ENCODE measurements at regions not wholly inside any gene's neighbourhood (a gene's known extent, or its start where the extent isn't known, plus 50 kb on each side); places are given as distances from the start of the nearest gene placed in this dataset.

DNA sequence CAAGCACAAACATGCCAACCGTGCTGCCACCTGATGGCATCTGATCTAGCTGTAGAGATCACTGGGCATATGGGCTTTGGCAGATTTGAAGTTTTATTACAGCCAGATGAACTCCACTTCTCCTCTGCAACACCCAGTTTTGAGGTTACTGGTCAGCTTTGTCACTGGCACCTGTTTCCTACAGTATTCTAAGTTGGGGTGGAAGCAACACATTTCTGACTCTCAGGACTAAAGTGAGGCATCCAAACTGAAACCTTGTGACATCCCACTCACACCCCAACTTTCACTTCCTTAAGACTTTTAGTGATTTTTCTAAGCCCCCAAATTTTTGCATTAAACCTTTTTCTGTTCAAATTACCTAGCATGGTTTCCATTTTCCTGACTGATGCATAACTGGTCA lies 115.1 kb upstream of the PCDH18 start:
- Histone ChIP-seq H3K9me3 (replicated peaks; ENCODE audit: control insufficient read depth, low read depth, low read length) (no peaks in the 10 kb centered on the region), H3K4me3 (ENCODE audit: low read length) (no peak overlapping the region), H3K36me3 (ENCODE audit: control insufficient read depth, insufficient read depth, low read length) (no peaks in the 10 kb centered on the region), H3K27ac (ENCODE audit: low read length) (no peak overlapping the region), H3K27me3 (ENCODE audit: control insufficient read depth, insufficient read depth, low read length) (no peaks in the 10 kb centered on the region), H3K4me1 (ENCODE audit: control insufficient read depth, insufficient read depth, low read length) (no peaks in the 10 kb centered on the region)
- WGBS (ENCODE audit: insufficient coverage), result no CpG with 5 or more reads among the region's 1 CpG
- no peak for DNase-seq

DNA sequence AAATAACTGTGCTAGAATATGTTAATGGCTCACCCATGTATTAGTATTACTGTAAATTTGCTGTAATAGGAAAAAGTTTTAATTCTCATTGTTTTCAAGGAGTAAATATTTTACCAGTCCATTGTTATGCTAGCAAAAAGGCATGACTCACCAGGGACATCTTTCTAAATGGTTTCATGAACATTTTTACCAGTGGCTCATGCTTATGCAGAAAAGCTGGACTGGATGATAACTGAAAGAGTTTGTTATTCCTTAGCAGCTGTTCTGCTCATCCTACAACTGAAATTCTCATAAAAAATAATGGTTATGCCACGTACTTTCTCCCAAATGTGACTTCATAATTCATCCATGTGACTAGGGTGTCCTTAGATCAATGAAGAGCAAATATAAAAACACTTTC lies 111.9 kb upstream of the PCDH18 start:
- H3K4me1 ChIP-seq (ENCODE audit: control insufficient read depth, insufficient read depth, low read length), result no peaks in the 10 kb centered on the region
- H3K36me3 ChIP-seq (ENCODE audit: control insufficient read depth, insufficient read depth, low read length), result no peaks in the 10 kb centered on the region
- no peak overlapping the region for H3K27ac ChIP-seq (ENCODE audit: low read length)
- no CpG with 5 or more reads among the region's 1 CpG for WGBS (ENCODE audit: insufficient coverage)
- H3K4me3 ChIP-seq (ENCODE audit: low read length), result no peak overlapping the region
- no peaks in the 10 kb centered on the region for H3K27me3 ChIP-seq (ENCODE audit: control insufficient read depth, insufficient read depth, low read length)
- peak; percentile 49 for DNase-seq
- no peaks in the 10 kb centered on the region for H3K9me3 ChIP-seq (replicated peaks; ENCODE audit: control insufficient read depth, low read depth, low read length)

GRCh38 chr4:137641544-137641943 lies 109.2 kb upstream of the PCDH18 start:
- Histone ChIP-seq H3K36me3 (ENCODE audit: control insufficient read depth, insufficient read depth, low read length) (no peaks in the 10 kb centered on the region), H3K27ac (ENCODE audit: low read length) (peak overlapping the region; percentile 9), H3K4me3 (ENCODE audit: low read length) (no peak overlapping the region), H3K4me1 (ENCODE audit: control insufficient read depth, insufficient read depth, low read length) (no peaks in the 10 kb centered on the region), H3K9me3 (replicated peaks; ENCODE audit: control insufficient read depth, low read depth, low read length) (no peaks in the 10 kb centered on the region), H3K27me3 (ENCODE audit: control insufficient read depth, insufficient read depth, low read length) (no peaks in the 10 kb centered on the region)
- DNase-seq, result peak; percentile 79
- WGBS (ENCODE audit: insufficient coverage), result no CpG with 5 or more reads among the region's 3 CpGs

DNA sequence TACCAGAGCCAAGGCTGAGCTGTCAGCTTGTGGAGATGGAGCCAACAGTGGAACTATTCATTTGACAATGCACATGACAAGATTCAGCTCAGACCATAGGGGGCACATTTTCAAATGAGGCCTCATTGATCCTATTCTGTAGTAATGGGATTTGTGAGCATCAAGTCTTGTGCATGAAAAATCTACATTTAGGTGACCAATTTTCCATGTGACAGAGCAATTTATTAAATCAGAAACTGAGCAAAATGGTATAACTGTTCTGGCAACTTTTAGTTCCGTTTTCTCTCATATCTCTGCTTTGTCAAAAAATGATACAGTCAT lies 108.5 kb upstream of the PCDH18 start:
- Histone ChIP-seq H3K36me3 (ENCODE audit: control insufficient read depth, insufficient read depth, low read length) (no peaks in the 10 kb centered on the region), H3K4me3 (ENCODE audit: low read length) (no peak overlapping the region), H3K27ac (ENCODE audit: low read length) (no peak overlapping the region), H3K27me3 (ENCODE audit: control insufficient read depth, insufficient read depth, low read length) (no peaks in the 10 kb centered on the region), H3K9me3 (replicated peaks; ENCODE audit: control insufficient read depth, low read depth, low read length) (no peaks in the 10 kb centered on the region), H3K4me1 (ENCODE audit: control insufficient read depth, insufficient read depth, low read length) (no peaks in the 10 kb centered on the region)
- DNase-seq, result no peak
- no CpG with 5 or more reads among the region's 1 CpG for WGBS (ENCODE audit: insufficient coverage)

DNA sequence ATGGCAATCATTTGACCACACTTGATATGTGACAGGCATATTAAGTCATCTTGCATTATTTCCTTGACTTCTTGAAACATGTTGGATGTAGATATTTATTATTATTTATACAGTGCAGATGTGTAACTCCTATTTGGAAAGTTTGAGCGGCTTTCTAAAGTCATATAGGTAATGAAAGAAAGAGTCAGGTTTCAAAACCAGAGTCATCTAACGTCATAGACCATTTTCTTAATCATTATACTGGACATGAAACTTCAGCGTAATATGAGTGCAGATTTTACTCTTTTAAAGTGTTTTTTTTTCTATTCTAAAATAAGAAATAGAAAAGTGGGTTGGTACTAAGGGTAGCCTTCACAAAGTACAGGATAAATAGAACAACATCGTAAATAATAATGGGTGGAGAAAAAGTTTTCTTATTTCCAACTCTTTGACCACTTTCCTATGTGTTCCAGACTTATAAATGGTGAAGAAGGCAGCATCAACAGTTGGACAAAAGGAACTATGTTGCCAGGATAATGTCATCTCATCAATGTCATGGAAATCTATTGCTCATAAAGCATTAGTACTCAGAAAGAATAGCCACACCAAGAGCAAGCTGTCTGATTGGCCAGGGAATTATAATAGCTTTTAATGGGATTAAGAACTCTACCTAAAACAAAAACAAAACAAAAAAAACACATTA lies 108.0 kb upstream of the PCDH18 start:
- Histone ChIP-seq H3K36me3 (ENCODE audit: control insufficient read depth, insufficient read depth, low read length) (no peaks in the 10 kb centered on the region), H3K27ac (ENCODE audit: low read length) (no peak overlapping the region), H3K27me3 (ENCODE audit: control insufficient read depth, insufficient read depth, low read length) (no peaks in the 10 kb centered on the region), H3K4me3 (ENCODE audit: low read length) (no peak overlapping the region), H3K4me1 (ENCODE audit: control insufficient read depth, insufficient read depth, low read length) (no peaks in the 10 kb centered on the region), H3K9me3 (replicated peaks; ENCODE audit: control insufficient read depth, low read depth, low read length) (no peaks in the 10 kb centered on the region)
- DNase-seq, result no peak
- WGBS (ENCODE audit: insufficient coverage), result no CpG with 5 or more reads among the region's 4 CpGs

DNA sequence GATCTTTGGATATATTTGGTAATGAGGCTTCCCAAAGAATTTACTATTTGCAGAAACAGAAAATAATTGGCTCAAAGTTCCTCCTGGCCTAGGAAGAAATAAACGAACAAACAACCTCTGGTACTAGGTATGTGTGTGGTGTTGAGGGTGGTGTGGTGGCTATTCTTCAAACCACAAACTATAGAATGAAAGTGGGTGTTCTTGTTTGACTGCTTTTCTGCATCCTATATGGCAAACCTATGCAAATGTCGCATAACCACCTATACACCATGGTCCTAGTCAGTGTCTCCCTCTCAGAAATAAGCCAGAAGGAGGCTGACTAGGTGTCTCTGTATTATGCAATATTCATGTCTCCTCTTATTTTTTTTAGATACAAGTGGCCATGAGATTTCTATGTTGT lies 106.6 kb upstream of the PCDH18 start:
- Histone ChIP-seq H3K27me3 (ENCODE audit: control insufficient read depth, insufficient read depth, low read length) (no peaks in the 10 kb centered on the region), H3K27ac (ENCODE audit: low read length) (no peak overlapping the region), H3K36me3 (ENCODE audit: control insufficient read depth, insufficient read depth, low read length) (no peaks in the 10 kb centered on the region), H3K9me3 (replicated peaks; ENCODE audit: control insufficient read depth, low read depth, low read length) (no peaks in the 10 kb centered on the region), H3K4me3 (ENCODE audit: low read length) (no peak overlapping the region), H3K4me1 (ENCODE audit: control insufficient read depth, insufficient read depth, low read length) (no peaks in the 10 kb centered on the region)
- no peak for DNase-seq
- WGBS (ENCODE audit: insufficient coverage), result no CpG with 5 or more reads among the region's 2 CpGs

DNA sequence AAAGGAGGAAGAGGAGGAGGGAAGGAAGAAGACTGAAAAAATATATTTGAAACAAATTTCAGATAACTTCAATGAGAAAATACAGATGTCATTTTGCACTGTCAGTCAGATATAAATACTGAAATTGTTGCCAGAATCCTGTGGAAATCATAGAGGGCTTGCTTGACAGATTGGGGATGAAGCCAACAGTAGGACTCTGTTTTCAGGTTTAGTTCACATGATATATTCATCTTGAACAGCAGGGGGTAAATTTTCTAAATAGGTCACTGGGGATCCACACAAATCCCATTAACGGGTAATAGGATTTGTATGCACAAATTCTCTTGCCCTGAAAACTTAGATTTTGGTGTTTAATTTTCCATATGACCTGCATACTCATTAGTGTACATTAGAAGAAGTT lies 103.3 kb upstream of the PCDH18 start:
- WGBS (ENCODE audit: insufficient coverage), result no CpG with 5 or more reads among the region's 1 CpG
- Histone ChIP-seq H3K27me3 (ENCODE audit: control insufficient read depth, insufficient read depth, low read length) (no peaks in the 10 kb centered on the region), H3K4me3 (ENCODE audit: low read length) (no peak overlapping the region), H3K4me1 (ENCODE audit: control insufficient read depth, insufficient read depth, low read length) (no peaks in the 10 kb centered on the region), H3K36me3 (ENCODE audit: control insufficient read depth, insufficient read depth, low read length) (no peaks in the 10 kb centered on the region), H3K27ac (ENCODE audit: low read length) (no peak overlapping the region), H3K9me3 (replicated peaks; ENCODE audit: control insufficient read depth, low read depth, low read length) (no peaks in the 10 kb centered on the region)
- no peak for DNase-seq

DNA sequence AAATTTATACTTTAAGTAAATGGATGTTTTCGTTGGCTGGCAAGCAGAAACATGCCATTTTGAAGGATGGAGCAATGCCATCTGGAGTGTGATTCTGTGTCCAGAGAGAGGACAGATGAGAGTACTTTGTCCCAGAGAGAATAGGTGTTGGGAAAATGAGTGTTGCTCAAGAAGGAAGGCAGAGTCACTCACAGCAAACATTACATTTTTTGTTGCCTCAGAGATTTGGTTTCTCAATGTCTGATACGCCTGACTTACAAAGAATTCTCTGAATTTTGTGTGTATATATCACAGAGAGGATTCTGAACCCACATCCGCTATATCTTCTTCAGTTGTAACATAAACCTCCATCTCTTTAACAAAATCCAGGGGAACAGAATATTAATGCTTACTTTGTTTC lies 102.8 kb upstream of the PCDH18 start:
- H3K27ac ChIP-seq (ENCODE audit: low read length), result no peak overlapping the region
- H3K36me3 ChIP-seq (ENCODE audit: control insufficient read depth, insufficient read depth, low read length), result no peaks in the 10 kb centered on the region
- H3K27me3 ChIP-seq (ENCODE audit: control insufficient read depth, insufficient read depth, low read length), result no peaks in the 10 kb centered on the region
- DNase-seq, result no peak
- H3K9me3 ChIP-seq (replicated peaks; ENCODE audit: control insufficient read depth, low read depth, low read length), result no peaks in the 10 kb centered on the region
- no peaks in the 10 kb centered on the region for H3K4me1 ChIP-seq (ENCODE audit: control insufficient read depth, insufficient read depth, low read length)
- 62% methylated on average over 1 of the region's 3 CpGs for WGBS (ENCODE audit: insufficient coverage)
- H3K4me3 ChIP-seq (ENCODE audit: low read length), result no peak overlapping the region

DNA sequence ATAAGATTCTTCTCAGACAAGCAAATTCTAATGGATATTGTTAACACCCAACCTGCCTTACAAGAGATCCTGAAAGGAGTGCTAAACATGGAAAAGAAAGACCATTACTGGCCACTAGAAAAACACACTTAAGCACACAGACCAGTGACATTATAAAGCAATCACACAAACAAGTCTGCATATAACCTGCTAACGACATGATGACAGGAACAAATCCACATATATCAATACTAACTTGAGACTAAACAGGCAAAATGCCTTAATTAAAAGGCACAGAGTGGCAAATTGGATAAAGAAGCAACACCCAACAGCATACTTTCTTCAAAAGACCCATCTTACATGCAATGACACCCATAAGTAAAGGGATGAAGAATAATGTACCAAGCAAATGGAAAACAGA lies 100.5 kb upstream of the PCDH18 start:
- H3K4me1 ChIP-seq (ENCODE audit: control insufficient read depth, insufficient read depth, low read length), result no peaks in the 10 kb centered on the region
- H3K9me3 ChIP-seq (replicated peaks; ENCODE audit: control insufficient read depth, low read depth, low read length), result no peaks in the 10 kb centered on the region
- DNase-seq, result no peak
- H3K4me3 ChIP-seq (ENCODE audit: low read length), result no peak overlapping the region
- no peak overlapping the region for H3K27ac ChIP-seq (ENCODE audit: low read length)
- no peaks in the 10 kb centered on the region for H3K27me3 ChIP-seq (ENCODE audit: control insufficient read depth, insufficient read depth, low read length)
- H3K36me3 ChIP-seq (ENCODE audit: control insufficient read depth, insufficient read depth, low read length), result no peaks in the 10 kb centered on the region
- WGBS (ENCODE audit: insufficient coverage), result no CpG with 5 or more reads among the region's 1 CpG

DNA sequence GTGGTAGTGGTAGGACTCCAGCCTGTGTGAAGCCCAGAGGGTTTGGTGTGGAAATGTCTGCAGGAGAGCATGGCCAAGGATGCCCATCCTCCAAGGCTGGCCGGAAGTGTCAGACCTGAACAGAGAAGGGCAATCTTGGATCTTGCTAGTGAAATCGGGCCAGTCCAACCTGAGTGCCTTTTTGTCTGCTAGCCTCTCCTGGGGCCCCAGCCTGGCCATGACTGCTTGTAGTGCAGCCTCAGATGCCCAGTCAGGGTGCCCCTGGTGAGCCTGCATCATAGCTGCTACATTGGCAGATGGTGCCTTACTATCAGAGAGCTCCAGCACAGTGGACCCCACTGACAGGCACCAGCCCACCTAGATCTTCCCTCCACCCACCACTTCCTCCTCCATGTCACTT lies 99.3 kb upstream of the PCDH18 start:
- H3K36me3 ChIP-seq (ENCODE audit: control insufficient read depth, insufficient read depth, low read length), result no peaks in the 10 kb centered on the region

DNA sequence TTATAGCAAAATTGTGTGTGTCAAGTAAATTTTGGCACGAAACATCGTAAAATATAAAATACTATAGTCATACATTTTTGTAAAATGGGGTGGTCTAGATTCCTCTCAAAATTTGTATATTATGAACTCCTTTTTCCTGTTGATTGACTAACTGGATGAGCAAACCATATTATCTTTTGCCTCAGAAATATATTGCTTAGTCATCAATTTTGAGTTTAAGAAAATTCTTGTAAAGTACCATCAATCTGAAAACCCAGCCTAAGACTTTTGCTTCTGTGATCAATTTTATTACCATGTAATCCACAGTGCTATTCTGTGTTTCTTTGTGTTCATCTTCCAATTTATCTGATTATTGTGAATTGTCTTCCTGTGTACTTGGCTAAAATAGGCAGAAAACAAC lies 98.0 kb upstream of the PCDH18 start:
- Histone ChIP-seq H3K36me3 (ENCODE audit: control insufficient read depth, insufficient read depth, low read length) (no peaks in the 10 kb centered on the region), H3K4me1 (ENCODE audit: control insufficient read depth, insufficient read depth, low read length) (no peaks in the 10 kb centered on the region), H3K4me3 (ENCODE audit: low read length) (no peak overlapping the region), H3K27me3 (ENCODE audit: control insufficient read depth, insufficient read depth, low read length) (no peaks in the 10 kb centered on the region), H3K27ac (ENCODE audit: low read length) (no peak overlapping the region), H3K9me3 (replicated peaks; ENCODE audit: control insufficient read depth, low read depth, low read length) (no peaks in the 10 kb centered on the region)
- no CpG with 5 or more reads among the region's 2 CpGs for WGBS (ENCODE audit: insufficient coverage)
- no peak for DNase-seq

More for the DNA sequence above, 99.3 kb upstream of the PCDH18 start:
- Histone ChIP-seq H3K27ac (ENCODE audit: low read length) (no peak overlapping the region), H3K9me3 (replicated peaks; ENCODE audit: control insufficient read depth, low read depth, low read length) (no peaks in the 10 kb centered on the region), H3K4me3 (ENCODE audit: low read length) (no peak overlapping the region), H3K27me3 (ENCODE audit: control insufficient read depth, insufficient read depth, low read length) (no peaks in the 10 kb centered on the region), H3K4me1 (ENCODE audit: control insufficient read depth, insufficient read depth, low read length) (no peaks in the 10 kb centered on the region)
- no peak for DNase-seq
- WGBS (ENCODE audit: insufficient coverage), result 100% methylated on average over 2 of the region's 2 CpGs
